ENCODE measurements at regions not wholly inside any gene's neighbourhood (a gene's known extent, or its start where the extent isn't known, plus 50 kb on each side); places are given as distances from the start of the nearest gene placed in this dataset.
A peak's percentile ranks its signal among the peaks of the same experiment; 100 is the strongest.

GRCh38 chr2:195390686-195391321 is 266.2 kb upstream of the SLC39A10 start:
- H3K27ac ChIP-seq, result no peak overlapping the region
- H3K4me3 ChIP-seq, result no peak overlapping the region
- ATAC-seq (replicated peaks in 6 of 8), result peak in 3 of 8 experiments; percentile 74 to 82 (median 76)
- no peaks in the 10 kb centered on the region for H3K4me1 ChIP-seq (replicated peaks in 1 of 2)
- 0 to 80% (median 22%) methylated on average over 1 to 2 of the region's 2 CpGs; no CpG with 5 or more reads in 1 of the 10 experiments for WGBS, 10 experiments
- in situ Hi-C loops (cut with MboI; ENCODE audit: low pct_unique_long_range_greater_than_20kb in 2 of 9, low sequenced_read_pairs in 9 of 9, unreplicated experiment in 9 of 9), result no loop called here

- in situ Hi-C loops (cut with MboI; ENCODE audit: low pct_unique_long_range_greater_than_20kb in 2 of 9, low sequenced_read_pairs in 9 of 9, unreplicated experiment in 9 of 9), result no loop called here
- no peaks in the 10 kb centered on the region for H3K4me1 ChIP-seq (replicated peaks in 1 of 2)
- H3K27ac ChIP-seq, result no peak overlapping the region
- ATAC-seq (replicated peaks in 6 of 8), result peak in 3 of 8 experiments; percentile 40 to 71 (median 56)
- H3K4me3 ChIP-seq, result no peak overlapping the region
These were observed 269.0 kb upstream of the SLC39A10 start for GRCh38 chr2:195388028-195388427.

GRCh38 chr2:195382186-195382585 is 274.8 kb upstream of the SLC39A10 start:
- WGBS, 10 experiments, result 25 to 63% (median 42%) methylated on average over 1 to 2 of the region's 2 CpGs; no CpG with 5 or more reads in 6 of the 10 experiments
- in situ Hi-C loops (cut with MboI; ENCODE audit: low pct_unique_long_range_greater_than_20kb in 2 of 9, low sequenced_read_pairs in 9 of 9, unreplicated experiment in 9 of 9), result no loop called here
- ATAC-seq (replicated peaks in 6 of 8), result no peak

GRCh38 chr2:195370167-195370943 is 286.7 kb upstream of the SLC39A10 start:
- 71 to 100% (median 95%) methylated on average over 1 to 4 of the region's 4 CpGs; no CpG with 5 or more reads in 2 of the 10 experiments for WGBS, 10 experiments

More at GRCh38 chr2:195382186-195382585, 274.8 kb upstream of the SLC39A10 start:
- Histone ChIP-seq H3K27ac (no peak overlapping the region), H3K4me3 (no peak overlapping the region), H3K4me1 (replicated peaks in 1 of 2) (no peaks in the 10 kb centered on the region)

GRCh38 chr2:195369218-195369587 is 287.8 kb upstream of the SLC39A10 start:
- ATAC-seq (replicated peaks in 6 of 8), result no peak
- WGBS, 10 experiments, result 0% methylated on average over 1 of the region's 1 CpG; no CpG with 5 or more reads in 5 of the 10 experiments
- Histone ChIP-seq H3K4me3 (no peak overlapping the region), H3K27ac (no peak overlapping the region), H3K4me1 (replicated peaks in 1 of 2) (no peaks in the 10 kb centered on the region)
- in situ Hi-C loops (cut with MboI; ENCODE audit: low pct_unique_long_range_greater_than_20kb in 2 of 9, low sequenced_read_pairs in 9 of 9, unreplicated experiment in 9 of 9), result no loop called here

More at GRCh38 chr2:195370167-195370943, 286.7 kb upstream of the SLC39A10 start:
- in situ Hi-C loops (cut with MboI; ENCODE audit: low pct_unique_long_range_greater_than_20kb in 2 of 9, low sequenced_read_pairs in 9 of 9, unreplicated experiment in 9 of 9), result no loop called here
- ATAC-seq (replicated peaks in 6 of 8), result no peak
- H3K4me1 ChIP-seq (replicated peaks in 1 of 2), result no peaks in the 10 kb centered on the region
- no peak overlapping the region for H3K4me3 ChIP-seq
- H3K27ac ChIP-seq, result no peak overlapping the region

- peak in 3 of 8 experiments; percentile 64 to 74 (median 68) for ATAC-seq (replicated peaks in 6 of 8)
- 0 to 93% (median 70%) methylated on average over 1 to 5 of the region's 6 CpGs; no CpG with 5 or more reads in 3 of the 10 experiments for WGBS, 10 experiments
- in situ Hi-C loops (cut with MboI; ENCODE audit: low pct_unique_long_range_greater_than_20kb in 2 of 9, low sequenced_read_pairs in 9 of 9, unreplicated experiment in 9 of 9), result no loop called here
These were observed 288.5 kb upstream of the SLC39A10 start for GRCh38 chr2:195368249-195369217.

GRCh38 chr2:195367809-195368208 is 289.2 kb upstream of the SLC39A10 start:
- WGBS, 10 experiments, result 56 to 83% (median 73%) methylated on average over 1 to 2 of the region's 2 CpGs; no CpG with 5 or more reads in 4 of the 10 experiments
- Histone ChIP-seq H3K27ac (no peak overlapping the region), H3K4me3 (no peak overlapping the region), H3K4me1 (replicated peaks in 1 of 2) (no peaks in the 10 kb centered on the region)
- ATAC-seq (replicated peaks in 6 of 8), result no peak
- in situ Hi-C loops (cut with MboI; ENCODE audit: low pct_unique_long_range_greater_than_20kb in 2 of 9, low sequenced_read_pairs in 9 of 9, unreplicated experiment in 9 of 9), result no loop called here

More at GRCh38 chr2:195368249-195369217, 288.5 kb upstream of the SLC39A10 start:
- H3K4me1 ChIP-seq (replicated peaks in 1 of 2), result no peaks in the 10 kb centered on the region
- H3K27ac ChIP-seq, result no peak overlapping the region
- H3K4me3 ChIP-seq, result no peak overlapping the region

GRCh38 chr2:195364015-195364965 is 292.7 kb upstream of the SLC39A10 start:
- peak in 3 of 8 experiments; percentile 5 to 49 (median 15) for ATAC-seq (replicated peaks in 6 of 8)
- no peaks in the 10 kb centered on the region for H3K4me1 ChIP-seq (replicated peaks in 1 of 2)
- H3K27ac ChIP-seq, result no peak overlapping the region
- in situ Hi-C loops (cut with MboI; ENCODE audit: low pct_unique_long_range_greater_than_20kb in 2 of 9, low sequenced_read_pairs in 9 of 9, unreplicated experiment in 9 of 9), result no loop called here
- no peak overlapping the region for H3K4me3 ChIP-seq
- 0 to 88% (median 55%) methylated on average over 1 to 5 of the region's 5 CpGs for WGBS, 10 experiments

GRCh38 chr2:195363496-195363895 is 293.5 kb upstream of the SLC39A10 start:
- peak in 2 of 8 experiments; percentile 6 to 16 for ATAC-seq (replicated peaks in 6 of 8)
- Histone ChIP-seq H3K4me3 (no peak overlapping the region), H3K4me1 (replicated peaks in 1 of 2) (no peaks in the 10 kb centered on the region), H3K27ac (no peak overlapping the region)
- 83 to 100% (median 88%) methylated on average over 1 of the region's 1 CpG; no CpG with 5 or more reads in 7 of the 10 experiments for WGBS, 10 experiments
- in situ Hi-C loops (cut with MboI; ENCODE audit: low pct_unique_long_range_greater_than_20kb in 2 of 9, low sequenced_read_pairs in 9 of 9, unreplicated experiment in 9 of 9), result no loop called here

- 9 to 88% (median 58%) methylated on average over 1 of the region's 1 CpG; no CpG with 5 or more reads in 2 of the 10 experiments for WGBS, 10 experiments
- in situ Hi-C loops (cut with MboI; ENCODE audit: low pct_unique_long_range_greater_than_20kb in 2 of 9, low sequenced_read_pairs in 9 of 9, unreplicated experiment in 9 of 9), result no loop called here
- ATAC-seq (replicated peaks in 6 of 8), result peak in 1 of 8 experiments; percentile 19
- no peak overlapping the region for H3K27ac ChIP-seq
- no peak overlapping the region for H3K4me3 ChIP-seq
- H3K4me1 ChIP-seq (replicated peaks in 1 of 2), result no peaks in the 10 kb centered on the region
These were observed 296.8 kb upstream of the SLC39A10 start for GRCh38 chr2:195360242-195360641.

- H3K4me1 ChIP-seq (replicated peaks in 1 of 2), result no peaks in the 10 kb centered on the region
- in situ Hi-C loops (cut with MboI; ENCODE audit: low pct_unique_long_range_greater_than_20kb in 2 of 9, low sequenced_read_pairs in 9 of 9, unreplicated experiment in 9 of 9), result no loop called here
- H3K4me3 ChIP-seq, result no peak overlapping the region
- ATAC-seq (replicated peaks in 6 of 8), result no peak
- H3K27ac ChIP-seq, result no peak overlapping the region
- whole genome bisulfite sequencing, 10 experiments, result 34 to 100% (median 82%) methylated on average over 3 to 7 of the region's 7 CpGs
These were observed 297.8 kb upstream of the SLC39A10 start for GRCh38 chr2:195359043-195359735.

Measured in motor neuron (in vitro differentiated cells).